GM23338 (cell line): ENCODE measurements at regions not wholly inside any gene's neighbourhood (a gene's known extent, or its start where the extent isn't known, plus 50 kb on each side); places are given as distances from the start of the nearest gene placed in this dataset.

Experiments
- ATAC-seq: fragments of 200-7000 bp; cut with Tn5 transposase; 3 replicates; pipeline ENCODE4 v1.9.1; 2020
- DNase-seq: peaks from one replicate; pipeline ENCODE4 v3.0.0-alpha.2; 2015; ENCODE audit warnings: low spot score
- H2AFZ ChIP-seq: fragments of 200-600 bp; sonication (generic); 2 replicates; pipeline ENCODE4 v1.8.0; 2016; ENCODE audit warnings: antibody characterized with exemption, mild to moderate bottlenecking, moderate library complexity
- H3F3A ChIP-seq: fragments of 200-600 bp; sonication (generic); replicated peaks from 2 replicates; pipeline ENCODE4 v1.8.0; 2017; ENCODE audit warnings: antibody characterized with exemption, mixed run types, low read depth
- H3K27ac ChIP-seq: fragments of 200-600 bp; sonication (generic); 2 replicates; pipeline ENCODE4 v1.6.1; 2016; ENCODE audit warnings: low read depth
- H3K27me3 ChIP-seq: fragments of 200-600 bp; sonication (generic); 2 replicates; pipeline ENCODE4 v1.8.0; 2016; ENCODE audit warnings: mild to moderate bottlenecking, mixed run types, moderate library complexity; ENCODE audit not compliant: insufficient read depth
- H3K36me3 ChIP-seq: fragments of 200-600 bp; sonication (generic); 2 replicates; pipeline ENCODE4 v1.8.0; 2016; ENCODE audit warnings: mild to moderate bottlenecking; ENCODE audit not compliant: insufficient read depth
- H3K4me1 ChIP-seq: fragments of 200-600 bp; sonication (generic); 2 replicates; pipeline ENCODE4 v1.8.0; 2016; ENCODE audit warnings: mild to moderate bottlenecking, moderate library complexity; ENCODE audit not compliant: insufficient read depth
- H3K4me2 ChIP-seq: fragments of 200-600 bp; sonication (generic); 2 replicates; pipeline ENCODE4 v1.7.1; 2017; ENCODE audit warnings: mixed run types
- H3K4me3 ChIP-seq: fragments of 200-600 bp; sonication (generic); 2 replicates; pipeline ENCODE4 v1.6.1; 2016; ENCODE audit warnings: mixed run types
- H3K79me2 ChIP-seq: fragments of 200-600 bp; sonication (generic); replicated peaks from 2 replicates; pipeline ENCODE4 v1.8.0; 2017; ENCODE audit warnings: mild to moderate bottlenecking; ENCODE audit not compliant: insufficient read depth
- H3K9me2 ChIP-seq: fragments of 200-600 bp; sonication (generic); 2 replicates; pipeline ENCODE4 v1.8.0; 2017; ENCODE audit not compliant: insufficient read depth
- H4K20me1 ChIP-seq: fragments of 200-600 bp; sonication (generic); replicated peaks from 2 replicates; pipeline ENCODE4 v1.8.0; 2017; ENCODE audit warnings: mild to moderate bottlenecking; ENCODE audit not compliant: insufficient read depth
- H3K27ac Mint-ChIP-seq: 2 replicates; pipeline ENCODE4 v1.8.0; 2020; ENCODE audit warnings: inconsistent platforms, mild to moderate bottlenecking, moderate library complexity, mixed read lengths
- H3K27me3 Mint-ChIP-seq: 3 replicates; pipeline ENCODE4 v1.8.0; 2022; ENCODE audit warnings: low read depth, mild to moderate bottlenecking, moderate library complexity, mixed read lengths, inconsistent platforms; ENCODE audit not compliant: insufficient read depth, poor library complexity
- H3K36me3 Mint-ChIP-seq: 3 replicates; pipeline ENCODE4 v1.8.0; 2021; ENCODE audit warnings: low read depth, mild to moderate bottlenecking, inconsistent platforms, moderate library complexity, mixed read lengths
- H3K4me1 Mint-ChIP-seq: 3 replicates; pipeline ENCODE4 v1.8.0; 2020; ENCODE audit warnings: mild to moderate bottlenecking, inconsistent platforms, mixed read lengths
- H3K4me3 Mint-ChIP-seq: 3 replicates; pipeline ENCODE4 v1.8.0; 2021; ENCODE audit warnings: moderate library complexity, mild to moderate bottlenecking, inconsistent platforms, mixed read lengths
- H3K9me3 Mint-ChIP-seq: 3 replicates; pipeline ENCODE4 v1.8.0; 2020; ENCODE audit warnings: moderate library complexity, mild to moderate bottlenecking, inconsistent platforms, mixed read lengths
- CREB1 ChIP-seq: fragments of 250-450 bp; sonication (Bioruptor Pico); IDR thresholded peaks from 2 replicates; pipeline ENCODE4 v1.5.0; 2020; ENCODE audit warnings: low read depth, mild to moderate bottlenecking, moderate library complexity
- ETS1 ChIP-seq: IDR thresholded peaks from 2 replicates; pipeline ENCODE4 v1.6.1; 2016; ENCODE audit warnings: antibody characterized with exemption
- EZH2phosphoT487 ChIP-seq: fragments of 200-600 bp; sonication (generic); IDR thresholded peaks from one replicate; pipeline ENCODE4 v1.8.1; 2018; ENCODE audit warnings: antibody characterized with exemption; ENCODE audit not compliant: unreplicated experiment
- STAT1 ChIP-seq: IDR thresholded peaks from one replicate; pipeline ENCODE4 v1.6.1; 2016; ENCODE audit warnings: antibody characterized with exemption; ENCODE audit not compliant: unreplicated experiment
- ZNF331 ChIP-seq: fragments of 250-450 bp; sonication (Bioruptor Pico); IDR thresholded peaks from 2 replicates; pipeline ENCODE4 v1.5.0; 2020; ENCODE audit warnings: low read depth, mild to moderate bottlenecking, moderate library complexity
- ZNF462 ChIP-seq: fragments of 250-450 bp; sonication (Bioruptor Pico); IDR thresholded peaks from 2 replicates; pipeline ENCODE4 v1.5.0; 2020; ENCODE audit warnings: mild to moderate bottlenecking, moderate library complexity

DNA sequence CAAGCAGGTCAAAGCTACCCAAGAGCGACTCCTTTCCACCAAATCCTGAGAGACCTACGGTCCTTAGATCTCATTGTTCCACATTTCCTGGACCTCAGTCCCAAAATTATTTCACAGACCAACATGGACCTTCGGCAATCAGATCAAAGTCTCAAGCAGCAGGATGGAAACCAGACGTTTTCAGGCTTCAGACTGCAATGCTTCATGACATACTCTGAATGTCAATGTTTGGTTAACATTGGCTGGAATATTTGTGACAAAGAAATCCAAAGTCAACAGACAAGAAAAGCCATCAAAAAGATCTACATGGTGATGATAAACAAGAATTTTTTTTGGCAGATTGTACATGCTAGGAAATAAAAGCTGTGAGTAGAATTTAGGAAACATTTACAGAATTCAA is 1057.3 kb downstream of the ADGRL2 start:
- Histone ChIP-seq H3K36me3 (no peaks in the 10 kb centered on the region), H3K27ac (no peak overlapping the region), H4K20me1 (no peaks in the 10 kb centered on the region), H3F3A (no peaks in the 10 kb centered on the region), H3K9me2 (no peaks in the 10 kb centered on the region), H3K4me1 (peaks cover 7% of the 10 kb centered on the region), H3K79me2 (no peaks in the 10 kb centered on the region), H3K4me3 (no peak overlapping the region), H2AFZ (peak overlapping the region; percentile 44; the same call in 1 of the 2 replicates), H3K4me2 (no peak overlapping the region), H3K27me3 (no peaks in the 10 kb centered on the region)
- no peak overlapping the region; the same call in 1 of the 2 replicates for H3K27ac Mint-ChIP-seq
- DNase-seq, result no peak
- peaks cover 6% of the 10 kb centered on the region; the same call in 2 of the 3 replicates for H3K4me1 Mint-ChIP-seq
- no peak overlapping the region for H3K4me3 Mint-ChIP-seq
- H3K27me3 Mint-ChIP-seq, result no peaks in the 10 kb centered on the region
- H3K36me3 Mint-ChIP-seq, result no peaks in the 10 kb centered on the region
- no peak for ATAC-seq
- H3K9me3 Mint-ChIP-seq, result no peaks in the 10 kb centered on the region
- no peak for TF ChIP-seq CREB1 (CRISPR knock-in tag)
- TF ChIP-seq EZH2phosphoT487, result no peak
- no peak for TF ChIP-seq ZNF462 (CRISPR knock-in tag)
- no peak for TF ChIP-seq ETS1
- no peak for TF ChIP-seq STAT1
- no peak for TF ChIP-seq ZNF331 (CRISPR knock-in tag)
